ENCODE measurements at regions not wholly inside any gene's neighbourhood (a gene's known extent, or its start where the extent isn't known, plus 50 kb on each side); places are given as distances from the start of the nearest gene placed in this dataset.

DNA sequence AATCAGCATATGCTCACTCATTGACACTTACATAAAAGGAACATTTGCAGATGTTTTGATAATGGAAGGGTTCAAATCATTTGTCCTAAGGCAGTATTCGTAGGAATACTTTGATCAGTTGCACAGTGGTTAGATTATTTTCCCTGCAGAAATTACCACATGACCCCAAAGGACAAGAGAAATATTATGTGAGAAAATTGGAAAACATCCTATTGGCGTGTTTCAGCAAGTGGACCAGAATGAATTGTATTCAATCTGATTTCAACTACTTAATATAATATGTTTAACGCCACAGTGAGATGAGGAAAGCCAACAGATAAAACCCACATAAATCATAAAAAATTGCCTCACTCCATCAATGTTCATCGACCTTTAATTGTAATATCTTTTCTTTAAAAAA is 195.0 kb upstream of the MDFIC2 start:
- Histone ChIP-seq H3K27ac (ENCODE audit: control insufficient read depth, insufficient read depth, low read length) (no peak overlapping the region), H3K9me1 (ENCODE audit: control insufficient read depth, extremely low read depth, insufficient read depth, low read length) (no peaks in the 10 kb centered on the region), H3K27me3 (ENCODE audit: control insufficient read depth, extremely low read depth, insufficient read depth, low read length) (no peaks in the 10 kb centered on the region), H3K36me3 (ENCODE audit: control insufficient read depth in 2 of 2, extremely low read depth in 1 of 2, insufficient read depth in 2 of 2, low read length in 2 of 2) (no peaks in the 10 kb centered on the region), H2AFZ (ENCODE audit: control insufficient read depth, low read length) (no peak overlapping the region), H3K79me2 (ENCODE audit: control insufficient read depth, insufficient read depth, low read length) (no peaks in the 10 kb centered on the region), H3K4me3 (ENCODE audit: control insufficient read depth in 2 of 3, extremely low read depth in 1 of 3, insufficient read depth in 2 of 3, low read depth in 1 of 3, low read length in 3 of 3) (no peak overlapping the region), H3K4me1 (ENCODE audit: control insufficient read depth, extremely low read depth, insufficient read depth, low read length) (no peaks in the 10 kb centered on the region), H4K20me1 (ENCODE audit: control insufficient read depth, extremely low read depth, insufficient read depth, low read length) (no peaks in the 10 kb centered on the region), H3K4me2 (ENCODE audit: control insufficient read depth, extremely low read depth, insufficient read depth, low read depth, low read length) (no peak overlapping the region), H3K9ac (ENCODE audit: control insufficient read depth, extremely low read depth, insufficient read depth, low read length) (no peak overlapping the region), H3K9me3 (ENCODE audit: control insufficient read depth, low read depth, low read length) (no peaks in the 10 kb centered on the region)
- DNase-seq (ENCODE audit: low read depth, low spot score): no peak
- TF ChIP-seq EZH2 (IDR thresholded peaks at IDR 0.05; ENCODE audit: low read length): no peak
- TF ChIP-seq, protein P1, sequence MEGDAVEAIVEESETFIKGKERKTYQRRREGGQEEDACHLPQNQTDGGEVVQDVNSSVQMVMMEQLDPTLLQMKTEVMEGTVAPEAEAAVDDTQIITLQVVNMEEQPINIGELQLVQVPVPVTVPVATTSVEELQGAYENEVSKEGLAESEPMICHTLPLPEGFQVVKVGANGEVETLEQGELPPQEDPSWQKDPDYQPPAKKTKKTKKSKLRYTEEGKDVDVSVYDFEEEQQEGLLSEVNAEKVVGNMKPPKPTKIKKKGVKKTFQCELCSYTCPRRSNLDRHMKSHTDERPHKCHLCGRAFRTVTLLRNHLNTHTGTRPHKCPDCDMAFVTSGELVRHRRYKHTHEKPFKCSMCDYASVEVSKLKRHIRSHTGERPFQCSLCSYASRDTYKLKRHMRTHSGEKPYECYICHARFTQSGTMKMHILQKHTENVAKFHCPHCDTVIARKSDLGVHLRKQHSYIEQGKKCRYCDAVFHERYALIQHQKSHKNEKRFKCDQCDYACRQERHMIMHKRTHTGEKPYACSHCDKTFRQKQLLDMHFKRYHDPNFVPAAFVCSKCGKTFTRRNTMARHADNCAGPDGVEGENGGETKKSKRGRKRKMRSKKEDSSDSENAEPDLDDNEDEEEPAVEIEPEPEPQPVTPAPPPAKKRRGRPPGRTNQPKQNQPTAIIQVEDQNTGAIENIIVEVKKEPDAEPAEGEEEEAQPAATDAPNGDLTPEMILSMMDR (optimal IDR thresholded peaks at IDR 0.05 in 1 of 3, IDR thresholded peaks at IDR 0.05 in 1 of 3, conservative IDR thresholded peaks at IDR 0.05 in 1 of 3; ENCODE audit: extremely low read depth in 1 of 3, insufficient read depth in 2 of 3, low read length in 3 of 3): no peak
- dilution Hi-C loops (cut with MboI; ENCODE audit: extremely low pct_ligation_motif_present, low sequenced_read_pairs): no loop called here
- no peak for FAIRE-seq

GRCh38 chr3:70506775-70507174 is 194.3 kb upstream of the MDFIC2 start:
- H3K27me3 ChIP-seq (ENCODE audit: control insufficient read depth, extremely low read depth, insufficient read depth, low read length): no peaks in the 10 kb centered on the region
- TF ChIP-seq, protein P1 (optimal IDR thresholded peaks at IDR 0.05 in 1 of 3, IDR thresholded peaks at IDR 0.05 in 1 of 3, conservative IDR thresholded peaks at IDR 0.05 in 1 of 3; ENCODE audit: extremely low read depth in 1 of 3, insufficient read depth in 2 of 3, low read length in 3 of 3): no peak
- TF ChIP-seq EZH2 (IDR thresholded peaks at IDR 0.05; ENCODE audit: low read length): no peak
- dilution Hi-C loops (cut with MboI; ENCODE audit: extremely low pct_ligation_motif_present, low sequenced_read_pairs): no loop called here
- no peaks in the 10 kb centered on the region for H3K9me1 ChIP-seq (ENCODE audit: control insufficient read depth, extremely low read depth, insufficient read depth, low read length)
- no peaks in the 10 kb centered on the region for H3K79me2 ChIP-seq (ENCODE audit: control insufficient read depth, insufficient read depth, low read length)
- H3K9me3 ChIP-seq (ENCODE audit: control insufficient read depth, low read depth, low read length): no peaks in the 10 kb centered on the region
- DNase-seq (ENCODE audit: low read depth, low spot score) (no peak), FAIRE-seq (no peak)
- H2AFZ ChIP-seq (ENCODE audit: control insufficient read depth, low read length): no peak overlapping the region
- no peak overlapping the region for H3K27ac ChIP-seq (ENCODE audit: control insufficient read depth, insufficient read depth, low read length)
- no peak overlapping the region for H3K4me3 ChIP-seq (ENCODE audit: control insufficient read depth in 2 of 3, extremely low read depth in 1 of 3, insufficient read depth in 2 of 3, low read depth in 1 of 3, low read length in 3 of 3)
- no peak overlapping the region for H3K9ac ChIP-seq (ENCODE audit: control insufficient read depth, extremely low read depth, insufficient read depth, low read length)
- no peak overlapping the region for H3K4me2 ChIP-seq (ENCODE audit: control insufficient read depth, extremely low read depth, insufficient read depth, low read depth, low read length)
- H3K36me3 ChIP-seq (ENCODE audit: control insufficient read depth in 2 of 2, extremely low read depth in 1 of 2, insufficient read depth in 2 of 2, low read length in 2 of 2): no peaks in the 10 kb centered on the region
- no peaks in the 10 kb centered on the region for H3K4me1 ChIP-seq (ENCODE audit: control insufficient read depth, extremely low read depth, insufficient read depth, low read length)
- no peaks in the 10 kb centered on the region for H4K20me1 ChIP-seq (ENCODE audit: control insufficient read depth, extremely low read depth, insufficient read depth, low read length)
